ENCODE measurements at regions not wholly inside any gene's neighbourhood (a gene's known extent, or its start where the extent isn't known, plus 50 kb on each side); places are given as distances from the start of the nearest gene placed in this dataset.

DNA sequence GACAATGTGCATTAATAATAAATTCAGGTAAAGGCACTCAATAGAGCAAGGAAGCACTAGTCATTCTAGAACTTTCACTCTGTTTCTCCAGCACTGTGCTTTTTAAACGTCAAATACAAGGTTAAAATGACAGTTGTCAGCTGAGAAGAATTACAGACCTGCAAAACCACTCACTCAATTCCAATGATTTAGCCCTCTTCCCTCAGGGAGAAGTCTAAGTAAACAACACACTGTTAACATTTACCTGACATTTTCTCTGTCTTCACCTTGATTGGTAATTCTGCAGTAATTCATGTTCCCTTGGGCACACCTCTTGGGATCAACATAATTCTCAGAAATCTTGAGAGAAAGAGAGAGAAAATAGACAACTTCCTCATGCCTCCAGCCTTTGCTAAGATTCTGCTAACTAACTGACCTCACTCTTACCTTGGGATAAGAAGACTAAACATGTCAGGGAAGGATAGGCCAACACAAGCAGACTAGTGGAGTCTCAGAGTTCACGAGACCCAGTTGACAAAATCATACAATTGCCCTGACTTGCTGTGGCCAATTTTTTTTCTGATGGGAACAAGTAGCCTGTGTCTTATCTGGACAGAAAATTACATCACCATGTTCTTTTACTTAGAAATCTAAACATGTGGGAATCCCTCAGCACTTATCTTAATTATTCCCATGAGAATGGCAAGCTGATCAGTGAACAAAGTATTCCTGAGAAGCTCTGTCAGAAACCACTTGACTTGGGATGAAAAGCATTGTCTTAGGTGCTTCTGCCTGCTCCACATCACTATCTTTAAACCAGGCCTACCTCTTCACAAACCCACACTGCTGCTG is 516.8 kb upstream of the FAT3 start:
- H3K27me3 Mint-ChIP-seq, result no peaks in the 10 kb centered on the region
- H3K9me3 Mint-ChIP-seq, result no peaks in the 10 kb centered on the region
- peak overlapping the region; percentile 16 for H3K4me3 Mint-ChIP-seq
- H3K27ac Mint-ChIP-seq, result peak overlapping the region; percentile 81
- TF ChIP-seq, protein P1, sequence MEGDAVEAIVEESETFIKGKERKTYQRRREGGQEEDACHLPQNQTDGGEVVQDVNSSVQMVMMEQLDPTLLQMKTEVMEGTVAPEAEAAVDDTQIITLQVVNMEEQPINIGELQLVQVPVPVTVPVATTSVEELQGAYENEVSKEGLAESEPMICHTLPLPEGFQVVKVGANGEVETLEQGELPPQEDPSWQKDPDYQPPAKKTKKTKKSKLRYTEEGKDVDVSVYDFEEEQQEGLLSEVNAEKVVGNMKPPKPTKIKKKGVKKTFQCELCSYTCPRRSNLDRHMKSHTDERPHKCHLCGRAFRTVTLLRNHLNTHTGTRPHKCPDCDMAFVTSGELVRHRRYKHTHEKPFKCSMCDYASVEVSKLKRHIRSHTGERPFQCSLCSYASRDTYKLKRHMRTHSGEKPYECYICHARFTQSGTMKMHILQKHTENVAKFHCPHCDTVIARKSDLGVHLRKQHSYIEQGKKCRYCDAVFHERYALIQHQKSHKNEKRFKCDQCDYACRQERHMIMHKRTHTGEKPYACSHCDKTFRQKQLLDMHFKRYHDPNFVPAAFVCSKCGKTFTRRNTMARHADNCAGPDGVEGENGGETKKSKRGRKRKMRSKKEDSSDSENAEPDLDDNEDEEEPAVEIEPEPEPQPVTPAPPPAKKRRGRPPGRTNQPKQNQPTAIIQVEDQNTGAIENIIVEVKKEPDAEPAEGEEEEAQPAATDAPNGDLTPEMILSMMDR (conservative IDR thresholded peaks at IDR 0.05), result no peak
- H3K4me1 Mint-ChIP-seq (ENCODE audit: unreplicated experiment), result peaks cover 13% of the 10 kb centered on the region
- DNase-seq (ENCODE audit: extremely low spot score, unreplicated experiment), result no peak
- no peaks in the 10 kb centered on the region for H3K36me3 Mint-ChIP-seq

DNA sequence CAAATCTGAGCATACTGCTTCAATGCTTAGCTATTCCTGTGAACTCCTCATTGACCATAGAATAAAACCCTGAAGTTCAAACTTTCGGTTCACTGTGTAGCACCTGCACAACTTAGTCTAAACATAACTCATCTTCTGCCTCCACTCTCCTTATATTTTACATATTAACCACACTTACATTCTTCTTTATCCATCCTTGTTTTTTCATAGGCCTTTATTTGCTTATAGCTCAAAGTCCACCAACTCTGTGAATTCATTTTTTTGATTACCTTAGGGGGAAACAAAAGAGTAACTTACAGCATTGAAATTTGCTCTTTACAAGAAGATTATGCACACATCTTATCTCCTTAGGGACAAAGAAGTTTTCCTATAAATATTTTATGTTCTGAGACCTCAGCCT is 521.6 kb upstream of the FAT3 start:
- Mint-ChIP-seq H3K27ac (no peak overlapping the region), H3K27me3 (no peaks in the 10 kb centered on the region), H3K9me3 (no peaks in the 10 kb centered on the region), H3K4me3 (no peak overlapping the region), H3K36me3 (no peaks in the 10 kb centered on the region), H3K4me1 (ENCODE audit: unreplicated experiment) (peaks cover 8% of the 10 kb centered on the region)
- DNase-seq (ENCODE audit: extremely low spot score, unreplicated experiment), result no peak
- TF ChIP-seq, protein P1 (conservative IDR thresholded peaks at IDR 0.05), result no peak

DNA sequence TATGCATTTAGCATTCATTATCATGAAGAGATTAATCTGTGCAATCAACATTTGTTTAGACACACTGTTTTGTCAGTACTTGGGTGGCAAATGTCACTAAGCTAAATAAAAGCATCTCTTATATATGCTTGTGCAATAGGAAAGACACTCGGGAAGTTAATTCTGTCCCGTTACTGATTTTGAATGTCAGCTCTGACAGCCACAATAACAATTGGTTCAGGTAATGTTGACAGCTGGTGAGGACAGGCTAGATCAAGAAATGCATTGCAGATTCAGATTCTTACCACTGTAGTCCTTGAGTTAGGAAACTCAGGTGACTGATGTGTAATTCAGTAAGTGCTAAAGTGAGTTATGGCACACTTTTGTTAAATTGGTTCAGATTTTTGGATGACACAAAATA is 523.8 kb upstream of the FAT3 start:
- no peak overlapping the region for H3K4me3 Mint-ChIP-seq
- TF ChIP-seq, protein P1 (conservative IDR thresholded peaks at IDR 0.05), result no peak
- H3K9me3 Mint-ChIP-seq, result no peaks in the 10 kb centered on the region
- H3K36me3 Mint-ChIP-seq, result no peaks in the 10 kb centered on the region
- DNase-seq (ENCODE audit: extremely low spot score, unreplicated experiment), result no peak
- H3K4me1 Mint-ChIP-seq (ENCODE audit: unreplicated experiment), result no peaks in the 10 kb centered on the region
- H3K27me3 Mint-ChIP-seq, result no peaks in the 10 kb centered on the region
- H3K27ac Mint-ChIP-seq, result no peak overlapping the region

DNA sequence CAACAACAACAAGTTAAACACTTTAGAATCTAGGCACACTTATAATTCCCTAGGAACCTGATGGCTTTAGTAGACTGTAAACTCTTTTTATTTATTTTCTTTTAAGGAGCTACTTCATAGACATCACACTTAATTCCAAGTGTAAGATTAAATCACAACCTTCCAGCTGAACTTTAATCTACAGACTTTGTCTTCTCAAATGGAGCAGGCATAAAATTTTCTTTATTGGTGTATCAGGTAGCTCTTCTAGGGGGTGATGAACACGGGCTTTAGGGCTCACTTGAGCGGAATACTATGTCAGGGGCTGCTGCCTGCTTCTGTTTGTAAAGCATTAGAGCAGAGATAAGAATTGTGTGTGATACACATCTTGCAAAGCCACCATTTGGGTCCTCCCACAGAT is 525.8 kb upstream of the FAT3 start:
- Mint-ChIP-seq H3K27me3 (no peaks in the 10 kb centered on the region), H3K4me3 (no peak overlapping the region), H3K36me3 (no peaks in the 10 kb centered on the region), H3K27ac (no peak overlapping the region), H3K4me1 (ENCODE audit: unreplicated experiment) (no peaks in the 10 kb centered on the region), H3K9me3 (no peaks in the 10 kb centered on the region)
- no peak for DNase-seq (ENCODE audit: extremely low spot score, unreplicated experiment)
- TF ChIP-seq, protein P1 (conservative IDR thresholded peaks at IDR 0.05), result no peak

DNA sequence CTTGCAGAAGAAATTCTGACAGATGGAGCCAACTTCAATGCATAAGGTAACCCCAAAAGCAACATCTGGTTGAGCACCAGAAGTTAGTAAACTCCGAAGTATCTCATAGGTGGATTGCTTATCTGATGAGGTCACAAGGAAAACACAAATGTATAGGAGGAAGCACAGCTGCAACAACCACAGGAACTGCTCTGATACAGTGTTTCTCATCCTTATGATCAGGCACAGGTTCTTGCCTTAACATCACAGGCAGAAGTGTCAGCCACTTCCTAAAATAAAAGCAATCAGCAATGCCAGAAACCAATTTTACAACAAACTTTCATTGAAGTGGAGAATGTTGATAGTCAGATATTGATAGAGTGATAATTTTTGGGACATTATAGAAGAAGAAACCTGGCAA is 530.3 kb upstream of the FAT3 start:
- Mint-ChIP-seq H3K4me3 (no peak overlapping the region), H3K4me1 (ENCODE audit: unreplicated experiment) (no peaks in the 10 kb centered on the region), H3K27me3 (peaks cover 3% of the 10 kb centered on the region), H3K9me3 (no peaks in the 10 kb centered on the region), H3K36me3 (no peaks in the 10 kb centered on the region), H3K27ac (no peak overlapping the region)
- TF ChIP-seq, protein P1 (conservative IDR thresholded peaks at IDR 0.05), result no peak
- DNase-seq (ENCODE audit: extremely low spot score, unreplicated experiment), result no peak

All from type B pancreatic cell (in vitro differentiated cells).